LNCAP (cell line): ENCODE measurements at regions not wholly inside any gene's neighbourhood (a gene's known extent, or its start where the extent isn't known, plus 50 kb on each side); places are given as distances from the start of the nearest gene placed in this dataset.

Experiments
- CTCF ChIP-seq: fragments of 450-650 bp; IDR thresholded peaks from 2 replicates; pipeline ENCODE4 v1.5.1; 2017; ENCODE audit warnings: mild to moderate bottlenecking

GRCh38 chr2:7673853-7674252 is 756.6 kb downstream of the RNF144A start:
- TF ChIP-seq CTCF = no peak

GRCh38 chr2:7674606-7675005 is 757.4 kb downstream of the RNF144A start:
- no peak for TF ChIP-seq CTCF

- no peak for TF ChIP-seq CTCF
Measured at GRCh38 chr2:7676714-7677113, 759.5 kb downstream of the RNF144A start.

DNA sequence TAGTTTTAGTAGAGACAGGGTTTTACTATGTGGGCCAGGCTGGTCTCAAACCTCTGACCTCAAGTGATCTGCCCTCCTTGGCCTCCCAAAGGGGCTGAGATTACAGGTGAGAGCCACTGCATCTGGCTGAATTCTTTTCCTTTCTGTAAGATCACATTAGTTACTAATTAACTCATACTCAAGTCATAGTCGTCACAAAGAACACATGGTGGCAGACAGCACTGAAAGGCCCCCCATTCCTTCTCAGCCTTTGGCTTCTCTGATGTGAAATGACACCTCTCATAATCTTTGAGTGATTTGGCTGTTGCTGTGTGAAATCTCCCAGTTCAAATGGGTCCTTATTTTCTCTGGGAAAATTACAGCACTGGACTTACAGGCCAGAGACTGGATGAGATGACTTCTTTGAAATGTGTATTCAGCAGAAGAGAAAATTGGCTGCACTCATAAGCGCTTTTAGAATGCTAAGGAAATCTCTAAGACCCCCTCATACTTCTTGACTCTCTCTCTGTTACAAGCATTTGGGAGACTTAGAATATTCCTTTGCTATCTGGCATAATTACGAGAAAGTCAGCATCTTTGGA is 764.8 kb downstream of the RNF144A start:
- no peak for TF ChIP-seq CTCF

DNA sequence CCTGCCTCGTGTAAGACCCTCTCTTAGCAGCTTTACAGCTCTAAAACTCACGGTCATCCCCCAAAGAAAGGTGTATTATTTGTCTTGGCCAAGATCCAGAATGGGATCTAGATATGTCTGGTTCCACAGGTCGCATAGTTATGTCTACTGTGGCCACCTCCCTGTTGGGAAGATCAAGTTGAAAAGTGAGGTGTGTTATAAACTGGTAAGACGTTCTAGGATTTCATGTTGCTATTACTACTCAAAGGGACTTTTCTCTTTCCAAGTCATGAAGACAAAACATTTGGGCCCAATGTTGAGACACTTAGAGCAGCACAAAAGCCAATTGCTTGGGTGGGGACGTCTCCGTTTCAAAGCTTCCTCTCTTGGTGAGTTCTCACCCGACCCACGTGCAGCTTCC is 766.0 kb downstream of the RNF144A start:
- TF ChIP-seq CTCF = no peak

DNA sequence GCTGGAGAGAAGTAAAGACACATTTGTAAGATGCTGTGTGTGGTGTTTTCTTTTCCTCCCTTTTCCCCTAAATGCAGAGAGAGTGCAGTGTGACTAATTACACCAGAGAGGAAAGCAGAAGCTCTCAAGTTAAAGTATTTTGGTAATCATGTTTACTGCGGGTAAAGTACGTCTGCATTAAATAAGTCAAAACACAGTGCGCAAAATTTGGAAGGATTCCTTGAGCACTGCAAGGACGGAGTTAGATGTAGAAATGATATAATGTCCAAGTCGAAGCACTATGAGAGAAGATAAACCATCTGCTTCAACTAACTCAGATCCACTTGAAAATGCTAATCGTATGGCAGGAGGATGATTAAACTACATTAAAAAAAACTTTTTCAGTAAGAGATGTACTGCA is 766.5 kb downstream of the RNF144A start:
- no peak for TF ChIP-seq CTCF

GRCh38 chr2:7685342-7686015 is 768.3 kb downstream of the RNF144A start:
- TF ChIP-seq CTCF = no peak

DNA sequence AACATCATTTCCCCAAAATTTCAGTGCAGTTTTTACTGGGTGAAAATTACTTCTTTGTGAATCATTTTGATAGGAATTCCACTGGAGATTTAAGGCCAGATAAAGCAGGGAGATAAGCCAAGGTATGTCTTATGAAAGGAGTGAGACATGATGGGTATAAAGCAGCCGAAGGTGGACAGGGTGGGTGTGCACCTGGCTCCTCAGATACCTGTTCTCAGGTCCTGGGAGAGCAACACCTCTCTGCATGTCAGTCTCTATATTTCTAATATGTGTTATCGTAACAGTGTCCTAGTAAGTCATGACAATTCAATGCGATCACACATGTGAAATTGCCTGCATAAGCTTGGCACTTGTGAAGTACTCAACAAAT is 768.8 kb downstream of the RNF144A start:
- no peak for TF ChIP-seq CTCF
